HG03432 (cell line): ENCODE measurements at regions not wholly inside any gene's neighbourhood (a gene's known extent, or its start where the extent isn't known, plus 50 kb on each side); places are given as distances from the start of the nearest gene placed in this dataset.

Experiments
- ATAC-seq: cut with Tn5 transposase; IDR thresholded peaks from one replicate; pipeline ENCODE4 v1.9.1; 2021; ENCODE audit warnings: mild to moderate bottlenecking, moderate library complexity; ENCODE audit not compliant: unreplicated experiment

DNA sequence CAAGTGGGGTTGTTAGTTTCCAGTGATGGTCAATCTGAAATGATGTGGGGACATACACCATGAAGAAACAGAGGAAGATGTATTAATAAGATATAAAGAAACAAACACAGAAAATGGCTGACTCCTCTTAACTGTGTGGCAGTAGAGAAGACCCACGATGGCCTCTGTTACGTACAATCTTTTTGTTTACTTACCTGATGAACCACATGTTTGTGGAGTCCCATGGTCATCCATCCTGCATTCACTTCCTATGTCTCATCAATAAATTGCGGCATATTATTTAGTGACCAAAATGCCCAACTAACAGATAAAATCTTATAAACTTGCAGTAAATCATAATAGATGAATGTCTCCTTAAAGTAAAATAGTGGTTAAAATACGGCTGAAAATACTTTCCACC, 740.1 kb upstream of the LINC00305 start:
- ATAC-seq, result no peak

DNA sequence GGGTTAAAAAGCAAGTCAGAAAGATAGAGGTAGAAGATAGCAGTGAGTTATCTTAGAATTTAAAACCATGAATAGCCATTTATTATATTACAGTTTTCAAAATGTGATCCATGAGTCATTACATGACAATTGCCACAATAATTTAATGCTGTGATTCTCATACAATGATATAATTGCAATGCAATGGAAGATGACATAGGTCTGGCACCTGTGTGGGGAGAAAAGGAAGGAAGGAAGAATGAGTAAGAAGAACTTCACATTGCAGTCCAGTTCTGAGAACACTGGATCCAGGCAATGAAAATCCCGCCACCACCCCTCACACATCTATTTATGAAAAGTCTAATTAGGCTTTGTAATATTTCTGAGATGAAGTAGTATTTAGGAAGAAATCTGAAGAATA, 738.1 kb upstream of the LINC00305 start:
- ATAC-seq, result no peak

DNA sequence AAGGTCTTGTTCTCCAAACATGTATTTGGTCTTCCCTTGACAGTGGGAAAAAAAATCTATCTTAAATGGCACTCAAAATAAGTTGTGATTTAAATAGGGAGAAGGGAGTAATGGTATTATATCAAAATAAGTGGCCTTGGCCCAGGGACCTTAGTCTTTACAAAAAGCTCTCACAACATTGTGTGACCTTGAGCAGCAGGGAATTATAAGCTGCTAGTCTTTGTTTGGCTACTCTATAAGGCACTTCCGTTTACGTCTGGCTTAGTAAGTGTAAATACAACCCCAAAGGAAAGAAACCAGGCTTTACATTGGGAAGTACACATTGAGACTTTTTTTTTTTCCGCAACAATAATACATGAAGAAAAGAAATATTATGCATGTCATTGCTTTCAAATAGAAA, 734.0 kb upstream of the LINC00305 start:
- ATAC-seq, result no peak

GRCh38 chr18:64876833-64877232, 727.9 kb upstream of the LINC00305 start:
- ATAC-seq, result no peak

GRCh38 chr18:64872710-64873458, 724.0 kb upstream of the LINC00305 start:
- ATAC-seq, result no peak

DNA sequence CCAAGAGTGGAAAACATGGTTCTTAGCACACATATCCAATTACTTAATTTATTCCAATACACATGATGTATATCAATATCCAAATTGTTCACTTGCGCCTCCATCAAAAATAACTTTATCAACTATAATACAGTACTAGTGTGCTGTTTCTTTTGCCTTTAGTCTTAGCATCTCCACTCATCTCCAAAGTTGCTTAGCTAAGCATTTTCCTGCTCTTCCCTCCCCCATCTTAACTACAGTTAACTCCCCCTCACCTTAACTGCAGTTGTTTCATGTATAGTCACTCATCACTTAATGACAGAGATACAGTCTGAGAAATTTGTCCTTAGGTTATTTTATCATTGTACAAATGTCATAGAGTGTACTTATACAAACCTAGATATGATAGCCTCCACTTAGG, 705.2 kb upstream of the LINC00305 start:
- ATAC-seq, result no peak

DNA sequence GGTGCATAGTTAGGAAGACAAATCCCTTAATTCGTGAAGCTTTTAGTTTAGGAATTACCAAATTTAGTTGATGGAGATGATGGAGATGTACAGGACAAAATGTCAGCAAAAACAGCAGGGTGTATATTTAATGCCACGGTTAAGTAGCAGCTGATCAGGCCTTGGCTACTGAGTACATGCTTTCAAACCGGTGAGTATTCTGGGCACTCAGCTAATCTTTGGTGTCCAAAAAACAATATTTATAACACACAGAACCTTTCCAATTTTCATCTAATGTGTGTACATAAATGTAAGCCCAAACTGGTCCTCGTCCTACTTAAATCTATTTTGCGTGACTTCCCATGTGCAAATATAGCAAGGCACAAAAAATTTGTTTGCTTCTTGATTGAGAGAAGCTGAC, 703.4 kb upstream of the LINC00305 start:
- no peak for ATAC-seq

GRCh38 chr18:64851726-64852125, 702.8 kb upstream of the LINC00305 start:
- ATAC-seq, result no peak

DNA sequence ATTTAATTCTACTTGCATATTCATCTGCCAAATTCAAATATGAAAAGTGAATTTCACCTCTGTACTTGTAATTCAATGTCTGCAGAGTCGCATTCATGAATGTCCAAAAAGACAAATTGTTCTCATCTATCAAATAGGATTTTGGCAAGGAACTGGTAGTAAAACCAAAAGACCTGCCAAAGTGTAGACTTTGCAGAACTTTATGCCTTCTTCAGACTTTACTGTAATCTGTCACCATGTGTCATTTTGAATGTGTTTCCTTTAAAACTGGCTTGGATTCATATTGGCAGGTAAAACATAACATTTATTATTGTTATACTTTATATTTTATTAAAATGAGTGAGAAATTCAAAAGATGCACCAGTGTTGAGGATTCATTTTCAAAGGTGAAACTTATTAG, 701.9 kb upstream of the LINC00305 start:
- ATAC-seq, result no peak

GRCh38 chr18:64840911-64841701, 692.2 kb upstream of the LINC00305 start:
- ATAC-seq, result no peak

GRCh38 chr18:64810354-64810753, 661.5 kb upstream of the LINC00305 start:
- ATAC-seq, result no peak

DNA sequence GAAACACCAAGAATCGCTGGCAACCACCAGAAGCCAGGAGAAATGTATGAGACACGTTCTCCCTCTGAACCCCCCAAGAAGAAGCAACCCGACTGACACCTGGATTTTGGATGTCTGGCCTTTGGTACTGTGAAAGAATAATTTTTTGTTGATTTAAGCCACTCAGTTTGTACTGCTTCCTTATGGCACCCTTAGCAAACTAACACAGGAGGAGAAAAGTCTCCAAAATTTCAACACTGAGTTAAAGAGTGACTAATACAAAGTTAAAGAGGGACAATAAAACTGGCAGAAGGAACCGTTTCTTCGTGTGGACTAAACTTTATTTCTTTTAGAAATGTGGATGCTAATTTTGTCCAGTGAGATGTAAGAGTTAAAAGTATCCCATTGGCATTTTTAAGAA, 660.9 kb upstream of the LINC00305 start:
- ATAC-seq, result no peak

DNA sequence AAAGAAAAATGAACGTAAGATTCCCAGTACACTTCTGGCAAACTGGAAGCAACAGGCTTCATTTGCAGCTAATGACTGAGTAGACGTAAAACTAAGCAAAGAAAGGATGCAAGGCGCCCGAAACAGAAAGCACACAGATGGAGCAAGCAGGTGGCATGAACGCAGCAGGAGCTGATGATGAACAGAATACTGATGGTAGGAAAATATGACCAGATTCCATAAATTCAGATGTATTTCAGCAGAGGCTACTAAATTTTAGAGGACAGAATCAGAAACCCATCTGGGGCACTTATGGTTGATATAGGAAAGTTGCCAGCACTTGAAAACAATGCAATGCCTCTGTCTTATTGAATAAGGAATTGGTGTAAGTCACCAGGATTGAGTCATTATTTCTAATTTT, 658.7 kb upstream of the LINC00305 start:
- no peak for ATAC-seq

GRCh38 chr18:64806691-64807090, 657.8 kb upstream of the LINC00305 start:
- ATAC-seq, result no peak

DNA sequence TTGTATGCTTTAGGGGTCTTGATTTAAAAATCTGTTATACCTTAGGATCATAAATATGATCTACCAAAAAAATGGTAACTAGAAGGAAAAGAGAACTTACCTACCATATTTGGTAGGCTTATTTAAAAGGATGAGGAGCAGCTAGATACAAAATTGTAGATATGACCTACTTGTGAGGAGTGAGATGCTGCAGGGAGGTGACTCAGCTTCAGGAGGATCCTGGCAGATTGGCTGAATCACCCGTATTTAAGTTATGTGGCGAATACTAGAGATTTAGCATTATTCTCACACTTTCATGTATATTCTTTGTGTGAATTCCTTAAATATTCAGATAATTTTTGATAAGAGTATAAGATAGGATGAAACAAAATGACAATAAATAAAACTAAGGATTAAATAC, 657.3 kb upstream of the LINC00305 start:
- no peak for ATAC-seq

- ATAC-seq, result no peak
Observed at GRCh38 chr18:64803471-64803870, 654.6 kb upstream of the LINC00305 start.

- no peak for ATAC-seq
Observed at GRCh38 chr18:64800151-64800550, 651.3 kb upstream of the LINC00305 start.

DNA sequence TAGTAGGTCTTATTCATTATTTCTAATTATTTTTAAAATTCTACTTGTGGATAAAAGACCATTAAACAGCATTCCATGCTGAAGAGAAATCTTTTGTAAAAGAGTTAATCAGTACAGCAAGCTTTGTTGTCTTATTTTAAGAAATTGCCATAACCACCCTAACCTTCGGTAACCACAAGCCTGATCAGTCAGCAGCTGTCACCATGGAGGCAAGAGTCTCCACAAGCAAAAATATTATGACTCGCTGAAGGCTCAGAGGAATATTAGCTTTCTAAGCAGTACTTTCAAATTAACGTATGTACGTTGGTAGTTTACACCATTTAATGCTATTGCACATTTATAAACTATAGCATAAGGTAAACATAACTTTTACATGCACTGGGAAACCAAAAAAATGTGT, 650.5 kb upstream of the LINC00305 start:
- ATAC-seq, result no peak

- no peak for ATAC-seq
Observed at GRCh38 chr18:64791236-64791635, 642.3 kb upstream of the LINC00305 start.

DNA sequence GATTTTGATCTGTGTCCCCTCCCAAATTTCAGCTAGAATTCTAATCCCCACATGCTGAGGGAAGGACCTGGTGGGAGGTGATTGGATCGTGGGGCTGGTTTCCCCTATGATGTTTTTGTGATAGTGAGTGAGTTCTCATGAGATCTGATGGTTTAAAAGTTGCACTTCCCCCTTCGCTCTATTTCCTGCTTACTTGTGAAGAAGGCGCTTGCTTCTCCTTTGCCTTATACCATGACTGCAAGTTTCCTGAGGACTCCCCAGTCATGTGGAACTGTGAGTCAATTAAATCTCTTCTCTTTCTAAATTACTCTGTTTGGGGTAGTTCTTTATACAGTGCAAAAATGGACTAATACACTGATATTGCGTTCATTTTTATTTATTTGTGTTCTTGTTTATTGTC, 636.8 kb upstream of the LINC00305 start:
- ATAC-seq, result no peak

- no peak for ATAC-seq
Observed at GRCh38 chr18:64777556-64777955, 628.7 kb upstream of the LINC00305 start.

DNA sequence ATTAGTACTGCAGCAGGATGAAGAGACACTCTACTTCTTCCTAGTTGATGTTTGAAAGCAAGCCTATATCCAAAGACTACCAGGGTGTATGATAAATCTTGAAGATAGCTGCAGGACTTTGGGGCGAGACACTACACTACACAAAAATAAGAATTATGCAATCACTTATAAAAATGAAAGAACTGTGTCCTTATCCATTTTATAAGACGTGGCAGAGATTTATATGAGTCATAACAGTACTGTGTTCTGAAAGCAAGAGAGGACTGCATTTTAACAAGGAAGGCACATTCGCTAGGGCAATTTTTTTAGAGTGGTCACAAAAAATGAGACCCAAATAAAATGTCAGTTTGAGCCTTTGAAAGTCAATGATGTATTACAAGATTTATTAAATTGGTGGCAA, 617.0 kb upstream of the LINC00305 start:
- no peak for ATAC-seq
